GM23338 (cell line): ENCODE measurements at regions not wholly inside any gene's neighbourhood (a gene's known extent, or its start where the extent isn't known, plus 50 kb on each side); places are given as distances from the start of the nearest gene placed in this dataset.

Source experiments
- CREB1 ChIP-seq: fragments of 250-450 bp; sonication (Bioruptor Pico); IDR thresholded peaks from 2 replicates; pipeline ENCODE4 v1.5.0; 2020; ENCODE audit warnings: low read depth, mild to moderate bottlenecking, moderate library complexity
- EZH2 ChIP-seq: fragments of 200-600 bp; sonication (generic); IDR thresholded peaks from one replicate; pipeline ENCODE4 v1.8.0; 2017; ENCODE audit warnings: antibody characterized with exemption, mild to moderate bottlenecking, low read depth; ENCODE audit not compliant: unreplicated experiment
- EZH2phosphoT487 ChIP-seq: fragments of 200-600 bp; sonication (generic); IDR thresholded peaks from one replicate; pipeline ENCODE4 v1.8.1; 2018; ENCODE audit warnings: antibody characterized with exemption; ENCODE audit not compliant: unreplicated experiment
- JUNB ChIP-seq: IDR thresholded peaks from one replicate; pipeline ENCODE4 v1.6.1; 2016; ENCODE audit warnings: antibody characterized with exemption; ENCODE audit not compliant: unreplicated experiment
- NANOG ChIP-seq: IDR thresholded peaks from 2 replicates; pipeline ENCODE4 v1.6.1; 2016; ENCODE audit warnings: antibody characterized with exemption, borderline replicate concordance
- POLR2AphosphoS5 ChIP-seq: IDR thresholded peaks from 2 replicates; pipeline ENCODE4 v1.6.1; 2016; ENCODE audit warnings: antibody characterized with exemption, low read depth
- STAT1 ChIP-seq: IDR thresholded peaks from one replicate; pipeline ENCODE4 v1.6.1; 2016; ENCODE audit warnings: antibody characterized with exemption; ENCODE audit not compliant: unreplicated experiment
- ZNF114 ChIP-seq: fragments of 250-450 bp; sonication (Bioruptor Pico); IDR thresholded peaks from 2 replicates; pipeline ENCODE4 v1.5.0; 2020; ENCODE audit warnings: mild to moderate bottlenecking, moderate library complexity
- ZNF331 ChIP-seq: fragments of 250-450 bp; sonication (Bioruptor Pico); IDR thresholded peaks from 2 replicates; pipeline ENCODE4 v1.5.0; 2020; ENCODE audit warnings: low read depth, mild to moderate bottlenecking, moderate library complexity
- TF ChIP-seq, protein P1 (sequence below), 2 experiments: fragments of 200-600 bp in 1 of 2; sonication (generic) in 1 of 2; conservative IDR thresholded peaks; 2 replicates each; pipeline versions ENCODE4 v1.5.1 to v1.6.1; 2016 to 2017; ENCODE audit warnings: antibody characterized with exemption in 2 of 2, low read depth in 2 of 2, mild to moderate bottlenecking in 2 of 2, moderate library complexity in 1 of 2
- TF ChIP-seq, protein P2 (sequence below): IDR thresholded peaks from one replicate; pipeline ENCODE4 v1.6.1; 2018; ENCODE audit warnings: antibody characterized with exemption; ENCODE audit not compliant: unreplicated experiment
- TF ChIP-seq, protein P3 (sequence below): fragments of 250-450 bp; sonication (Bioruptor Pico); IDR thresholded peaks from 2 replicates; pipeline ENCODE4 v1.5.0; 2020; ENCODE audit warnings: mild to moderate bottlenecking, moderate library complexity
- TF ChIP-seq, protein P4 (sequence below): IDR thresholded peaks from 2 replicates; pipeline ENCODE4 v1.6.1; 2016; ENCODE audit warnings: antibody characterized with exemption

DNA sequence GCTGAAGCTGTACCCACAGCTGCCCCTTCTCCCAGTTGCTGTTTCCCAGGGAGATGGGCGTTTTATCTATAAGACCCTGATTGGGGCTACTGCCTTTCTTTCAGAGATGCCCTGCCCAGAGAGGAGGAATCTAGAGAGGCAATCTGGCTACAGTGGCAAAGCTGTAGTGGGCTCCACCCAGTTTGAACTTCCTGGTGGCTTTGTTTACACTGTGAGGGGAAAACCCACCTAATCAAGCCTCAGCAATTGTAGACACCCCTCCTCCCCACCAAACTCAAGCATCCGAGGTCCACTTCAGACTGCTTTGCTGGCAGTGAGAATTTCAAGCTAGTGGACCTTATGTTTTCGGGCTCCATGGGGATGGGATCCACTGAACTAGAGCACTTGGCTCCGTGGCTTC lies 240.4 kb upstream of the AFF2 start:
- TF ChIP-seq EZH2 = no peak
- TF ChIP-seq, protein P1, sequence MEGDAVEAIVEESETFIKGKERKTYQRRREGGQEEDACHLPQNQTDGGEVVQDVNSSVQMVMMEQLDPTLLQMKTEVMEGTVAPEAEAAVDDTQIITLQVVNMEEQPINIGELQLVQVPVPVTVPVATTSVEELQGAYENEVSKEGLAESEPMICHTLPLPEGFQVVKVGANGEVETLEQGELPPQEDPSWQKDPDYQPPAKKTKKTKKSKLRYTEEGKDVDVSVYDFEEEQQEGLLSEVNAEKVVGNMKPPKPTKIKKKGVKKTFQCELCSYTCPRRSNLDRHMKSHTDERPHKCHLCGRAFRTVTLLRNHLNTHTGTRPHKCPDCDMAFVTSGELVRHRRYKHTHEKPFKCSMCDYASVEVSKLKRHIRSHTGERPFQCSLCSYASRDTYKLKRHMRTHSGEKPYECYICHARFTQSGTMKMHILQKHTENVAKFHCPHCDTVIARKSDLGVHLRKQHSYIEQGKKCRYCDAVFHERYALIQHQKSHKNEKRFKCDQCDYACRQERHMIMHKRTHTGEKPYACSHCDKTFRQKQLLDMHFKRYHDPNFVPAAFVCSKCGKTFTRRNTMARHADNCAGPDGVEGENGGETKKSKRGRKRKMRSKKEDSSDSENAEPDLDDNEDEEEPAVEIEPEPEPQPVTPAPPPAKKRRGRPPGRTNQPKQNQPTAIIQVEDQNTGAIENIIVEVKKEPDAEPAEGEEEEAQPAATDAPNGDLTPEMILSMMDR (conservative IDR thresholded peaks at IDR 0.05; ENCODE audit: low read depth in 2 of 2) = no peak
- TF ChIP-seq, protein P2, sequence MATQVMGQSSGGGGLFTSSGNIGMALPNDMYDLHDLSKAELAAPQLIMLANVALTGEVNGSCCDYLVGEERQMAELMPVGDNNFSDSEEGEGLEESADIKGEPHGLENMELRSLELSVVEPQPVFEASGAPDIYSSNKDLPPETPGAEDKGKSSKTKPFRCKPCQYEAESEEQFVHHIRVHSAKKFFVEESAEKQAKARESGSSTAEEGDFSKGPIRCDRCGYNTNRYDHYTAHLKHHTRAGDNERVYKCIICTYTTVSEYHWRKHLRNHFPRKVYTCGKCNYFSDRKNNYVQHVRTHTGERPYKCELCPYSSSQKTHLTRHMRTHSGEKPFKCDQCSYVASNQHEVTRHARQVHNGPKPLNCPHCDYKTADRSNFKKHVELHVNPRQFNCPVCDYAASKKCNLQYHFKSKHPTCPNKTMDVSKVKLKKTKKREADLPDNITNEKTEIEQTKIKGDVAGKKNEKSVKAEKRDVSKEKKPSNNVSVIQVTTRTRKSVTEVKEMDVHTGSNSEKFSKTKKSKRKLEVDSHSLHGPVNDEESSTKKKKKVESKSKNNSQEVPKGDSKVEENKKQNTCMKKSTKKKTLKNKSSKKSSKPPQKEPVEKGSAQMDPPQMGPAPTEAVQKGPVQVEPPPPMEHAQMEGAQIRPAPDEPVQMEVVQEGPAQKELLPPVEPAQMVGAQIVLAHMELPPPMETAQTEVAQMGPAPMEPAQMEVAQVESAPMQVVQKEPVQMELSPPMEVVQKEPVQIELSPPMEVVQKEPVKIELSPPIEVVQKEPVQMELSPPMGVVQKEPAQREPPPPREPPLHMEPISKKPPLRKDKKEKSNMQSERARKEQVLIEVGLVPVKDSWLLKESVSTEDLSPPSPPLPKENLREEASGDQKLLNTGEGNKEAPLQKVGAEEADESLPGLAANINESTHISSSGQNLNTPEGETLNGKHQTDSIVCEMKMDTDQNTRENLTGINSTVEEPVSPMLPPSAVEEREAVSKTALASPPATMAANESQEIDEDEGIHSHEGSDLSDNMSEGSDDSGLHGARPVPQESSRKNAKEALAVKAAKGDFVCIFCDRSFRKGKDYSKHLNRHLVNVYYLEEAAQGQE = no peak
- no peak for TF ChIP-seq JUNB
- TF ChIP-seq, protein P3, sequence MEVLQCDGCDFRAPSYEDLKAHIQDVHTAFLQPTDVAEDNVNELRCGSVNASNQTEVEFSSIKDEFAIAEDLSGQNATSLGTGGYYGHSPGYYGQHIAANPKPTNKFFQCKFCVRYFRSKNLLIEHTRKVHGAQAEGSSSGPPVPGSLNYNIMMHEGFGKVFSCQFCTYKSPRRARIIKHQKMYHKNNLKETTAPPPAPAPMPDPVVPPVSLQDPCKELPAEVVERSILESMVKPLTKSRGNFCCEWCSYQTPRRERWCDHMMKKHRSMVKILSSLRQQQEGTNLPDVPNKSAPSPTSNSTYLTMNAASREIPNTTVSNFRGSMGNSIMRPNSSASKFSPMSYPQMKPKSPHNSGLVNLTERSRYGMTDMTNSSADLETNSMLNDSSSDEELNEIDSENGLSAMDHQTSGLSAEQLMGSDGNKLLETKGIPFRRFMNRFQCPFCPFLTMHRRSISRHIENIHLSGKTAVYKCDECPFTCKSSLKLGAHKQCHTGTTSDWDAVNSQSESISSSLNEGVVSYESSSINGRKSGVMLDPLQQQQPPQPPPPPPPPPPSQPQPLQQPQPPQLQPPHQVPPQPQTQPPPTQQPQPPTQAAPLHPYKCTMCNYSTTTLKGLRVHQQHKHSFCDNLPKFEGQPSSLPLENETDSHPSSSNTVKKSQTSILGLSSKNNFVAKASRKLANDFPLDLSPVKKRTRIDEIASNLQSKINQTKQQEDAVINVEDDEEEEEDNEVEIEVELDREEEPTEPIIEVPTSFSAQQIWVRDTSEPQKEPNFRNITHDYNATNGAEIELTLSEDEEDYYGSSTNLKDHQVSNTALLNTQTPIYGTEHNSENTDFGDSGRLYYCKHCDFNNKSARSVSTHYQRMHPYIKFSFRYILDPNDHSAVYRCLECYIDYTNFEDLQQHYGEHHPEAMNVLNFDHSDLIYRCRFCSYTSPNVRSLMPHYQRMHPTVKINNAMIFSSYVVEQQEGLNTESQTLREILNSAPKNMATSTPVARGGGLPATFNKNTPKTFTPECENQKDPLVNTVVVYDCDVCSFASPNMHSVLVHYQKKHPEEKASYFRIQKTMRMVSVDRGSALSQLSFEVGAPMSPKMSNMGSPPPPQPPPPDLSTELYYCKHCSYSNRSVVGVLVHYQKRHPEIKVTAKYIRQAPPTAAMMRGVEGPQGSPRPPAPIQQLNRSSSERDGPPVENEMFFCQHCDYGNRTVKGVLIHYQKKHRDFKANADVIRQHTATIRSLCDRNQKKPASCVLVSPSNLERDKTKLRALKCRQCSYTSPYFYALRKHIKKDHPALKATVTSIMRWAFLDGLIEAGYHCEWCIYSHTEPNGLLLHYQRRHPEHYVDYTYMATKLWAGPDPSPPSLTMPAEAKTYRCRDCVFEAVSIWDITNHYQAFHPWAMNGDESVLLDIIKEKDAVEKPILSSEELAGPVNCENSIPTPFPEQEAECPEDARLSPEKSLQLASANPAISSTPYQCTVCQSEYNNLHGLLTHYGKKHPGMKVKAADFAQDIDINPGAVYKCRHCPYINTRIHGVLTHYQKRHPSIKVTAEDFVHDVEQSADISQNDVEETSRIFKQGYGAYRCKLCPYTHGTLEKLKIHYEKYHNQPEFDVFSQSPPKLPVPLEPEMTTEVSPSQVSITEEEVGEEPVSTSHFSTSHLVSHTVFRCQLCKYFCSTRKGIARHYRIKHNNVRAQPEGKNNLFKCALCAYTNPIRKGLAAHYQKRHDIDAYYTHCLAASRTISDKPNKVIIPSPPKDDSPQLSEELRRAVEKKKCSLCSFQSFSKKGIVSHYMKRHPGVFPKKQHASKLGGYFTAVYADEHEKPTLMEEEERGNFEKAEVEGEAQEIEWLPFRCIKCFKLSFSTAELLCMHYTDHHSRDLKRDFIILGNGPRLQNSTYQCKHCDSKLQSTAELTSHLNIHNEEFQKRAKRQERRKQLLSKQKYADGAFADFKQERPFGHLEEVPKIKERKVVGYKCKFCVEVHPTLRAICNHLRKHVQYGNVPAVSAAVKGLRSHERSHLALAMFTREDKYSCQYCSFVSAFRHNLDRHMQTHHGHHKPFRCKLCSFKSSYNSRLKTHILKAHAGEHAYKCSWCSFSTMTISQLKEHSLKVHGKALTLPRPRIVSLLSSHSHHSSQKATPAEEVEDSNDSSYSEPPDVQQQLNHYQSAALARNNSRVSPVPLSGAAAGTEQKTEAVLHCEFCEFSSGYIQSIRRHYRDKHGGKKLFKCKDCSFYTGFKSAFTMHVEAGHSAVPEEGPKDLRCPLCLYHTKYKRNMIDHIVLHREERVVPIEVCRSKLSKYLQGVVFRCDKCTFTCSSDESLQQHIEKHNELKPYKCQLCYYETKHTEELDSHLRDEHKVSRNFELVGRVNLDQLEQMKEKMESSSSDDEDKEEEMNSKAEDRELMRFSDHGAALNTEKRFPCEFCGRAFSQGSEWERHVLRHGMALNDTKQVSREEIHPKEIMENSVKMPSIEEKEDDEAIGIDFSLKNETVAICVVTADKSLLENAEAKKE (CRISPR knock-in tag) = no peak
- TF ChIP-seq POLR2AphosphoS5 = no peak
- TF ChIP-seq EZH2phosphoT487 = no peak
- TF ChIP-seq, protein P4, sequence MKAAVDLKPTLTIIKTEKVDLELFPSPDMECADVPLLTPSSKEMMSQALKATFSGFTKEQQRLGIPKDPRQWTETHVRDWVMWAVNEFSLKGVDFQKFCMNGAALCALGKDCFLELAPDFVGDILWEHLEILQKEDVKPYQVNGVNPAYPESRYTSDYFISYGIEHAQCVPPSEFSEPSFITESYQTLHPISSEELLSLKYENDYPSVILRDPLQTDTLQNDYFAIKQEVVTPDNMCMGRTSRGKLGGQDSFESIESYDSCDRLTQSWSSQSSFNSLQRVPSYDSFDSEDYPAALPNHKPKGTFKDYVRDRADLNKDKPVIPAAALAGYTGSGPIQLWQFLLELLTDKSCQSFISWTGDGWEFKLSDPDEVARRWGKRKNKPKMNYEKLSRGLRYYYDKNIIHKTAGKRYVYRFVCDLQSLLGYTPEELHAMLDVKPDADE = no peak
- no peak for TF ChIP-seq ZNF331 (CRISPR knock-in tag)
- no peak for TF ChIP-seq NANOG
- TF ChIP-seq STAT1 = no peak
- no peak for TF ChIP-seq CREB1 (CRISPR knock-in tag)
- no peak for TF ChIP-seq ZNF114 (CRISPR knock-in tag)
